H1 (cell line): ENCODE measurements at regions not wholly inside any gene's neighbourhood (a gene's known extent, or its start where the extent isn't known, plus 50 kb on each side); places are given as distances from the start of the nearest gene placed in this dataset.

Experiments used
- CTCF ChIA-PET: fragments of 300-600 bp; sonication (Branson Sonifier 250); formaldehyde crosslinking; loops from one replicate; lab custom pipeline; 2021; ENCODE audit not compliant: partially characterized antibody; lab: Charles Lee
- POLR2A ChIA-PET: fragments of 300-600 bp; sonication (Branson Sonifier 250); formaldehyde crosslinking; loops from one replicate; lab custom pipeline; 2021; ENCODE audit warnings: inconsistent platforms; ENCODE audit not compliant: partially characterized antibody; lab: Charles Lee
- DNase-seq, 2 experiments: peaks; one replicate each; pipeline versions ENCODE4 v3.0.0 to v3.0.0-alpha.2; 2010 to 2022; ENCODE audit warnings: low spot score in 2 of 2, low read depth in 1 of 2, mixed read lengths in 1 of 2
- FAIRE-seq: peaks from 2 replicates; lab custom pipeline; 2011; peaks lifted over from hg19 to GRCh38; lab: Jason Lieb, UNC
- H2AFZ ChIP-seq: 2 replicates; pipeline ENCODE4 v1.8.1; 2012; ENCODE audit warnings: low read length, inconsistent platforms
- H2AK5ac ChIP-seq: 2 replicates; pipeline ENCODE4 v1.6.1; 2013; ENCODE audit warnings: low read depth, low read length
- H2BK120ac ChIP-seq: replicated peaks from 2 replicates; pipeline ENCODE3; 2013; ENCODE audit warnings: low read depth, low read length, inconsistent platforms
- H2BK12ac ChIP-seq: 2 replicates; pipeline ENCODE4 v1.6.1; 2013; ENCODE audit warnings: low read depth, low read length
- H2BK15ac ChIP-seq: 2 replicates; pipeline ENCODE4 v1.6.1; 2013; ENCODE audit warnings: low read length
- H2BK20ac ChIP-seq: 2 replicates; pipeline ENCODE4 v1.6.1; 2013; ENCODE audit warnings: low read length
- H2BK5ac ChIP-seq: 2 replicates; pipeline ENCODE4 v1.6.1; 2013; ENCODE audit warnings: low read depth, low read length
- H3K14ac ChIP-seq: 2 replicates; pipeline ENCODE4 v1.6.1; 2013; ENCODE audit warnings: inconsistent platforms; ENCODE audit not compliant: insufficient read length
- H3K18ac ChIP-seq: 2 replicates; pipeline ENCODE4 v1.6.1; 2013; ENCODE audit warnings: low read length; ENCODE audit errors: extremely low read depth
- H3K23ac ChIP-seq: 2 replicates; pipeline ENCODE4 v1.6.1; 2013; ENCODE audit warnings: inconsistent platforms; ENCODE audit not compliant: insufficient read length
- H3K23me2 ChIP-seq: 2 replicates; pipeline ENCODE4 v1.6.1; 2013; ENCODE audit warnings: low read depth, low read length
- H3K27ac ChIP-seq: 2 replicates; pipeline ENCODE4 v1.6.1; 2011; ENCODE audit warnings: low read depth, low read length, inconsistent platforms
- H3K27me3 ChIP-seq, 4 experiments: replicated peaks in 1 of 4; 1 replicate in 1 of 4; 2 replicates in 3 of 4; pipeline versions ENCODE4 v1.6.1 to v1.8.1; 2011 to 2013; ENCODE audit warnings: low read length in 3 of 4, mild to moderate bottlenecking in 3 of 4, inconsistent platforms in 2 of 4, mixed read lengths in 2 of 4, moderate library complexity in 1 of 4; ENCODE audit not compliant: control insufficient read depth in 3 of 4, insufficient read depth in 3 of 4; ENCODE audit errors: extremely low read depth in 1 of 4
- H3K36me3 ChIP-seq, 4 experiments: 2 replicates each; pipeline versions ENCODE4 v1.6.1 to v1.8.1; 2011 to 2013; ENCODE audit warnings: mild to moderate bottlenecking in 4 of 4, low read length in 3 of 4, moderate library complexity in 2 of 4, control low read depth in 1 of 4, inconsistent platforms in 1 of 4; ENCODE audit not compliant: insufficient read depth in 4 of 4, control insufficient read depth in 2 of 4
- H3K4ac ChIP-seq: replicated peaks from 2 replicates; pipeline ENCODE3; 2013; ENCODE audit warnings: low read length, low read depth, mixed read lengths, inconsistent platforms; ENCODE audit not compliant: insufficient read length
- H3K4me1 ChIP-seq, 4 experiments: replicated peaks in 1 of 4; 1 replicate in 1 of 4; 2 replicates in 3 of 4; pipeline versions ENCODE4 v1.6.1 to v1.8.1; 2011 to 2013; ENCODE audit warnings: low read length in 3 of 4, inconsistent platforms in 2 of 4, mixed read lengths in 1 of 4; ENCODE audit not compliant: insufficient read depth in 4 of 4, control insufficient read depth in 3 of 4
- H3K4me2 ChIP-seq, 2 experiments: 2 replicates each; pipeline versions ENCODE4 v1.6.1 to v1.8.1; 2011 to 2013; ENCODE audit warnings: low read depth in 2 of 2, low read length in 2 of 2, control low read depth in 1 of 2, inconsistent platforms in 1 of 2, mild to moderate bottlenecking in 1 of 2; ENCODE audit not compliant: insufficient read depth in 1 of 2
- H3K4me3 ChIP-seq, 4 experiments: fragments of 200-600, 300-600 bp in 1 of 4; sonication (generic), shearing (Covaris generic), sonication (Bioruptor Twin) in 1 of 4; 2 replicates each; pipeline versions ENCODE4 v1.5.1 to v1.8.1; 2011 to 2016; ENCODE audit warnings: low read length in 4 of 4, low read depth in 3 of 4, control low read depth in 2 of 4, inconsistent platforms in 2 of 4, mild to moderate bottlenecking in 2 of 4, mixed read lengths in 1 of 4, moderate library complexity in 1 of 4; ENCODE audit not compliant: insufficient read depth in 2 of 4; ENCODE audit errors: extremely low read depth in 1 of 4
- H3K56ac ChIP-seq: replicated peaks from 2 replicates; pipeline ENCODE3; 2013; ENCODE audit warnings: low read depth, mild to moderate bottlenecking, mixed read lengths, low read length, inconsistent platforms; ENCODE audit not compliant: insufficient read length
- H3K79me1 ChIP-seq: 2 replicates; pipeline ENCODE4 v1.6.1; 2013; ENCODE audit warnings: low read depth, low read length, control low read depth
- H3K79me2 ChIP-seq, 2 experiments: 2 replicates each; pipeline versions ENCODE4 v1.6.1 to v1.8.1; 2012 to 2013; ENCODE audit warnings: low read length in 2 of 2, mild to moderate bottlenecking in 2 of 2, inconsistent platforms in 1 of 2; ENCODE audit not compliant: insufficient read depth in 2 of 2, control insufficient read depth in 1 of 2
- H3K9ac ChIP-seq, 4 experiments: replicated peaks in 1 of 4; 1 replicate in 1 of 4; 2 replicates in 3 of 4; pipeline versions ENCODE4 v1.6.1 to v1.8.1; 2011 to 2013; ENCODE audit warnings: low read depth in 3 of 4, low read length in 3 of 4, control low read depth in 2 of 4, mild to moderate bottlenecking in 2 of 4, moderate library complexity in 2 of 4, inconsistent platforms in 1 of 4; ENCODE audit errors: extremely low read depth in 1 of 4
- H3K9me3 ChIP-seq, 2 experiments: 2 replicates each; pipeline versions ENCODE4 v1.6.1 to v1.8.1; 2012 to 2013; ENCODE audit warnings: mild to moderate bottlenecking in 2 of 2, moderate library complexity in 2 of 2, control low read depth in 1 of 2, inconsistent platforms in 1 of 2, low read depth in 1 of 2, low read length in 1 of 2, mixed read lengths in 1 of 2; ENCODE audit not compliant: insufficient read depth in 2 of 2
- H4K20me1 ChIP-seq, 2 experiments: replicated peaks in 1 of 2; 2 replicates each; pipeline versions ENCODE3 to v1.8.1; 2011 to 2013; ENCODE audit warnings: inconsistent platforms in 2 of 2, low read length in 2 of 2, mild to moderate bottlenecking in 1 of 2; ENCODE audit not compliant: insufficient read depth in 2 of 2, control insufficient read depth in 1 of 2
- H4K5ac ChIP-seq: 2 replicates; pipeline ENCODE4 v1.6.1; 2013; ENCODE audit warnings: low read length, low read depth, mixed read lengths, inconsistent platforms; ENCODE audit not compliant: insufficient read length
- H4K8ac ChIP-seq: 2 replicates; pipeline ENCODE4 v1.8.0; 2013; ENCODE audit warnings: mild to moderate bottlenecking, moderate library complexity, low read length, inconsistent platforms; ENCODE audit not compliant: insufficient read depth; ENCODE audit errors: extremely low read depth
- H4K91ac ChIP-seq: replicated peaks from 2 replicates; pipeline ENCODE3; 2013; ENCODE audit warnings: low read length, mixed read lengths, inconsistent platforms; ENCODE audit not compliant: insufficient read length
- KDM4A ChIP-seq: IDR thresholded peaks from one replicate; pipeline ENCODE4 v1.7.1; 2012; ENCODE audit warnings: low read depth, mild to moderate bottlenecking, moderate library complexity, low read length, inconsistent platforms; ENCODE audit not compliant: severe bottlenecking
- RFX5 ChIP-seq: IDR thresholded peaks from 2 replicates; pipeline ENCODE4 v1.6.1; 2011; ENCODE audit warnings: low read depth, low read length, improper control_type of control experiment, borderline replicate concordance
- SIX5 ChIP-seq: IDR thresholded peaks from 2 replicates; pipeline ENCODE4 v1.6.1; 2011; ENCODE audit warnings: mild to moderate bottlenecking, low read depth, low read length
- YY1 ChIP-seq: IDR thresholded peaks from 2 replicates; pipeline ENCODE4 v1.6.1; 2011; ENCODE audit warnings: low read depth, mild to moderate bottlenecking, low read length
- WGBS, 2 experiments: shearing (Covaris generic) in 1 of 2; methylation state at CpG; one replicate each; pipeline versions ENCODE4 v1.1.6 to v1.1.7; 2013 to 2015; ENCODE audit warnings: low lambda C conversion rate in 2 of 2, mixed read lengths in 2 of 2, inconsistent platforms in 1 of 2, low coverage in 1 of 2, missing lambda C conversion rate in 1 of 2; ENCODE audit not compliant: insufficient replicate concordance in 2 of 2, insufficient coverage in 1 of 2, insufficient read length in 1 of 2; ENCODE audit errors: extremely low coverage in 1 of 2, missing lambda C conversion rate in 1 of 2; 5-methylcytosine and 5-hydroxymethylcytosine counted together
- TF ChIP-seq, protein P1 (sequence below): IDR thresholded peaks from 2 replicates; pipeline ENCODE4 v1.6.1; 2012; ENCODE audit warnings: inconsistent platforms
- TF ChIP-seq, protein P2 (sequence below): IDR thresholded peaks from 2 replicates; pipeline ENCODE4 v1.6.1; 2011; ENCODE audit warnings: low read depth, mild to moderate bottlenecking, low read length; ENCODE audit not compliant: insufficient read depth

DNA sequence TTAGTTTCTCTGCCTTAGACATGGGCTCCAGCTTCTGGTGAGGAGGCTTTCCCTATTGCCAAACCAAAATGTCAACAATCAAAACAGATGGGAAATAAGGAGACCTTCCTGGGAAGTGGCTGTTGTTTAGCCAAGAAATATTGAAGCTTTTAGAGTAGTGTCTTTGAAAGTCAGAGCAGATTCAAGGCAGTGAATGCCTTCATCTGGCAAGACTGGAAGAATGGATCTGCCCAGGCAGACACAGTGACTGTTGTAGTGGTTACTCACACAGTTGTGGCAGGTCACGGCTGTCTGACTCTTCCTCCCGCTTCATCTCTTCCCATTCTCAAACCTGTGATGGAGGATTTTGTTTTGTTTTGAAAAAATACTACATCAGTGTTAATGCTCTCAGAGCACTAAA is 154.1 kb upstream of the ADO start:
- no peaks in the 10 kb centered on the region for H4K20me1 ChIP-seq
- no peaks in the 10 kb centered on the region for H3K4me1 ChIP-seq
- no peaks in the 10 kb centered on the region for H3K79me2 ChIP-seq
- H4K5ac ChIP-seq: no peak overlapping the region
- no peaks in the 10 kb centered on the region for H3K27me3 ChIP-seq
- no peaks in the 10 kb centered on the region; the same call in 1 of the 2 replicates for H3K23me2 ChIP-seq
- no peak overlapping the region for H4K8ac ChIP-seq
- H2BK5ac ChIP-seq: no peak overlapping the region
- ChIA-PET POLR2A (no interaction called here), CTCF (no interaction called here)
- 85% methylated on average over 2 of the region's 2 CpGs; no CpG with 5 or more reads in 1 of the 2 experiments for WGBS, 2 experiments
- FAIRE-seq: no peak
- no peaks in the 10 kb centered on the region for H3K79me1 ChIP-seq
- H3K4ac ChIP-seq: no peak overlapping the region
- H3K4me2 ChIP-seq: no peak overlapping the region
- H3K36me3 ChIP-seq: no peaks in the 10 kb centered on the region
- H2BK15ac ChIP-seq: no peak overlapping the region
- no peak overlapping the region for H3K18ac ChIP-seq
- no peak overlapping the region for H2BK20ac ChIP-seq
- no peak overlapping the region for H2BK120ac ChIP-seq
- no peak overlapping the region for H2AK5ac ChIP-seq
- H4K91ac ChIP-seq: no peak overlapping the region
- H3K27ac ChIP-seq: no peak overlapping the region
- no peak overlapping the region for H3K14ac ChIP-seq
- no peak overlapping the region for H3K56ac ChIP-seq
- H3K23ac ChIP-seq: no peak overlapping the region
- H2BK12ac ChIP-seq: no peak overlapping the region
- no peaks in the 10 kb centered on the region for H3K9me3 ChIP-seq
- H2AFZ ChIP-seq: no peak overlapping the region
- DNase-seq: no peak
- H3K9ac ChIP-seq: no peak overlapping the region
- H3K4me3 ChIP-seq: no peak overlapping the region
- TF ChIP-seq RFX5 (no peak), YY1 (no peak), SIX5 (no peak), KDM4A (no peak)
- TF ChIP-seq, protein P1, sequence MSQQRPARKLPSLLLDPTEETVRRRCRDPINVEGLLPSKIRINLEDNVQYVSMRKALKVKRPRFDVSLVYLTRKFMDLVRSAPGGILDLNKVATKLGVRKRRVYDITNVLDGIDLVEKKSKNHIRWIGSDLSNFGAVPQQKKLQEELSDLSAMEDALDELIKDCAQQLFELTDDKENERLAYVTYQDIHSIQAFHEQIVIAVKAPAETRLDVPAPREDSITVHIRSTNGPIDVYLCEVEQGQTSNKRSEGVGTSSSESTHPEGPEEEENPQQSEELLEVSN: no peak
- TF ChIP-seq, protein P2, sequence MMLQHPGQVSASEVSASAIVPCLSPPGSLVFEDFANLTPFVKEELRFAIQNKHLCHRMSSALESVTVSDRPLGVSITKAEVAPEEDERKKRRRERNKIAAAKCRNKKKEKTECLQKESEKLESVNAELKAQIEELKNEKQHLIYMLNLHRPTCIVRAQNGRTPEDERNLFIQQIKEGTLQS: no peak
